ENCODE measurements at regions not wholly inside any gene's neighbourhood (a gene's known extent, or its start where the extent isn't known, plus 50 kb on each side); places are given as distances from the start of the nearest gene placed in this dataset.

GRCh38 chr20:63139837-63140236 lies 76.1 kb downstream of the YTHDF1 start:
- ChIA-PET CTCF (no interaction called here), POLR2A (no interaction called here)
- TF ChIP-seq CREB1 (CRISPR knock-in tag; IDR thresholded peaks at IDR 0.05) = no peak
- TF ChIP-seq JAZF1 (CRISPR knock-in tag; IDR thresholded peaks at IDR 0.05) = no peak
- TF ChIP-seq, protein P1, sequence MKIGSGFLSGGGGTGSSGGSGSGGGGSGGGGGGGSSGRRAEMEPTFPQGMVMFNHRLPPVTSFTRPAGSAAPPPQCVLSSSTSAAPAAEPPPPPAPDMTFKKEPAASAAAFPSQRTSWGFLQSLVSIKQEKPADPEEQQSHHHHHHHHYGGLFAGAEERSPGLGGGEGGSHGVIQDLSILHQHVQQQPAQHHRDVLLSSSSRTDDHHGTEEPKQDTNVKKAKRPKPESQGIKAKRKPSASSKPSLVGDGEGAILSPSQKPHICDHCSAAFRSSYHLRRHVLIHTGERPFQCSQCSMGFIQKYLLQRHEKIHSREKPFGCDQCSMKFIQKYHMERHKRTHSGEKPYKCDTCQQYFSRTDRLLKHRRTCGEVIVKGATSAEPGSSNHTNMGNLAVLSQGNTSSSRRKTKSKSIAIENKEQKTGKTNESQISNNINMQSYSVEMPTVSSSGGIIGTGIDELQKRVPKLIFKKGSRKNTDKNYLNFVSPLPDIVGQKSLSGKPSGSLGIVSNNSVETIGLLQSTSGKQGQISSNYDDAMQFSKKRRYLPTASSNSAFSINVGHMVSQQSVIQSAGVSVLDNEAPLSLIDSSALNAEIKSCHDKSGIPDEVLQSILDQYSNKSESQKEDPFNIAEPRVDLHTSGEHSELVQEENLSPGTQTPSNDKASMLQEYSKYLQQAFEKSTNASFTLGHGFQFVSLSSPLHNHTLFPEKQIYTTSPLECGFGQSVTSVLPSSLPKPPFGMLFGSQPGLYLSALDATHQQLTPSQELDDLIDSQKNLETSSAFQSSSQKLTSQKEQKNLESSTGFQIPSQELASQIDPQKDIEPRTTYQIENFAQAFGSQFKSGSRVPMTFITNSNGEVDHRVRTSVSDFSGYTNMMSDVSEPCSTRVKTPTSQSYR (CRISPR knock-in tag; IDR thresholded peaks at IDR 0.05) = no peak
- TF ChIP-seq GABPB1 (CRISPR knock-in tag; IDR thresholded peaks at IDR 0.05) = no peak
- TF ChIP-seq, protein P2, sequence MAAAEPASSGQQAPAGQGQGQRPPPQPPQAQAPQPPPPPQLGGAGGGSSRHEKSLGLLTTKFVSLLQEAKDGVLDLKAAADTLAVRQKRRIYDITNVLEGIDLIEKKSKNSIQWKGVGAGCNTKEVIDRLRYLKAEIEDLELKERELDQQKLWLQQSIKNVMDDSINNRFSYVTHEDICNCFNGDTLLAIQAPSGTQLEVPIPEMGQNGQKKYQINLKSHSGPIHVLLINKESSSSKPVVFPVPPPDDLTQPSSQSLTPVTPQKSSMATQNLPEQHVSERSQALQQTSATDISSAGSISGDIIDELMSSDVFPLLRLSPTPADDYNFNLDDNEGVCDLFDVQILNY (CRISPR knock-in tag; IDR thresholded peaks at IDR 0.05) = no peak
- H3K27ac Mint-ChIP-seq = no peak overlapping the region
- ATAC-seq = no peak
- peaks cover 8% of the 10 kb centered on the region for H3K4me1 Mint-ChIP-seq
- DNase-seq (ENCODE audit: low spot score) = no peak
- peaks cover 7% of the 10 kb centered on the region for H3K36me3 Mint-ChIP-seq
- peaks cover 16% of the 10 kb centered on the region for H3K9me3 Mint-ChIP-seq
- no peaks in the 10 kb centered on the region; the same call in 1 of the 2 replicates for H3K27me3 Mint-ChIP-seq (ENCODE audit: low read depth)
- H3K4me3 Mint-ChIP-seq = no peak overlapping the region

- H3K36me3 Mint-ChIP-seq = peaks cover 7% of the 10 kb centered on the region
- H3K4me1 Mint-ChIP-seq = peaks cover 8% of the 10 kb centered on the region
- CTCF ChIA-PET = no interaction called here
- TF ChIP-seq CREB1 (CRISPR knock-in tag; IDR thresholded peaks at IDR 0.05) = no peak
- peaks cover 13% of the 10 kb centered on the region for H3K9me3 Mint-ChIP-seq
- ATAC-seq = no peak
- no peak overlapping the region for H3K4me3 Mint-ChIP-seq
- DNase-seq (ENCODE audit: low spot score) = no peak
- POLR2A ChIA-PET = no interaction called here
- H3K27me3 Mint-ChIP-seq (ENCODE audit: low read depth) = no peaks in the 10 kb centered on the region; the same call in 1 of the 2 replicates
- H3K27ac Mint-ChIP-seq = no peak overlapping the region
These were observed 76.6 kb downstream of the YTHDF1 start for GRCh38 chr20:63139356-63139755.

DNA sequence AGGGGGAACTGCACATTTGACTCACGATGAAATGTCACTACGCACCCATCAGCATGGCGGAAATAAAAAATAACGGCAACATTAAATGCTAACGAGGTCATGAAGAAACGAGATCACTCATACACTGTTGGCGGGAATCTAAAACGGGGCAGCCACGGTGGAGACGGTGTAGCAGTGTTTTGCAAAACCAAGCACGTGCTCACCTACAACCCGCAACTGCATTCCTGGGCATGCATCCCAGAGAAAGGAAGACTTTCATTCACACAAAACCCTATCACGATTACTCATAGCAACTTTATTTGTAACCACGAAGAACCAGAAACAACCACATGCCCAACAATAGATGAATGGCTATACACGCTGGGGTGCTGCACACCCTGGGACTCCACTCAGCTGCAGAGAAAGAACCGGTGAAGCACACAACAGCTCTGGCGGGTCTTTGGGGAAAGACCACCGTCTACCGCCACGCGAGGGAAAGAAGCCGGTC lies 77.0 kb downstream of the YTHDF1 start:
- Mint-ChIP-seq H3K27me3 (ENCODE audit: low read depth) (no peaks in the 10 kb centered on the region; the same call in 1 of the 2 replicates), H3K36me3 (peaks cover 7% of the 10 kb centered on the region), H3K27ac (no peak overlapping the region; the same call in 1 of the 2 replicates), H3K4me1 (peaks cover 8% of the 10 kb centered on the region), H3K9me3 (peaks cover 9% of the 10 kb centered on the region), H3K4me3 (no peak overlapping the region)
- CTCF ChIA-PET = no interaction called here
- DNase-seq (ENCODE audit: low spot score) (no peak), ATAC-seq (no peak)
- TF ChIP-seq ZNF232 (CRISPR knock-in tag; IDR thresholded peaks at IDR 0.05) = no peak
- TF ChIP-seq NR3C1 (CRISPR knock-in tag; conservative IDR thresholded peaks at IDR 0.05; ENCODE audit: low read depth) = no peak
- TF ChIP-seq, protein P3, sequence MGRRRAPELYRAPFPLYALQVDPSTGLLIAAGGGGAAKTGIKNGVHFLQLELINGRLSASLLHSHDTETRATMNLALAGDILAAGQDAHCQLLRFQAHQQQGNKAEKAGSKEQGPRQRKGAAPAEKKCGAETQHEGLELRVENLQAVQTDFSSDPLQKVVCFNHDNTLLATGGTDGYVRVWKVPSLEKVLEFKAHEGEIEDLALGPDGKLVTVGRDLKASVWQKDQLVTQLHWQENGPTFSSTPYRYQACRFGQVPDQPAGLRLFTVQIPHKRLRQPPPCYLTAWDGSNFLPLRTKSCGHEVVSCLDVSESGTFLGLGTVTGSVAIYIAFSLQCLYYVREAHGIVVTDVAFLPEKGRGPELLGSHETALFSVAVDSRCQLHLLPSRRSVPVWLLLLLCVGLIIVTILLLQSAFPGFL (CRISPR knock-in tag; IDR thresholded peaks at IDR 0.05; ENCODE audit: borderline replicate concordance) = no peak
- TF ChIP-seq E2F4 (CRISPR knock-in tag; IDR thresholded peaks at IDR 0.05; ENCODE audit: borderline replicate concordance, low read depth) = no peak
- no peak for TF ChIP-seq JAZF1 (CRISPR knock-in tag; IDR thresholded peaks at IDR 0.05)
- no peak for TF ChIP-seq FOXP1 (CRISPR knock-in tag; IDR thresholded peaks at IDR 0.05; ENCODE audit: borderline replicate concordance)
- TF ChIP-seq, protein P4, sequence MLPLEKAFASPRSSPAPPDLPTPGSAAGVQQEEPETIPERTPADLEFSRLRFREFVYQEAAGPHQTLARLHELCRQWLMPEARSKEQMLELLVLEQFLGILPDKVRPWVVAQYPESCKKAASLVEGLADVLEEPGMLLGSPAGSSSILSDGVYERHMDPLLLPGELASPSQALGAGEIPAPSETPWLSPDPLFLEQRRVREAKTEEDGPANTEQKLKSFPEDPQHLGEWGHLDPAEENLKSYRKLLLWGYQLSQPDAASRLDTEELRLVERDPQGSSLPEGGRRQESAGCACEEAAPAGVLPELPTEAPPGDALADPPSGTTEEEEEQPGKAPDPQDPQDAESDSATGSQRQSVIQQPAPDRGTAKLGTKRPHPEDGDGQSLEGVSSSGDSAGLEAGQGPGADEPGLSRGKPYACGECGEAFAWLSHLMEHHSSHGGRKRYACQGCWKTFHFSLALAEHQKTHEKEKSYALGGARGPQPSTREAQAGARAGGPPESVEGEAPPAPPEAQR (CRISPR knock-in tag; IDR thresholded peaks at IDR 0.05) = no peak
- TF ChIP-seq RELA (CRISPR knock-in tag; IDR thresholded peaks at IDR 0.05; ENCODE audit: borderline replicate concordance) = no peak
- POLR2A ChIA-PET = no interaction called here

Data from WTC11 (cell line).